GM12874 (cell line): ENCODE measurements at regions not wholly inside any gene's neighbourhood (a gene's known extent, or its start where the extent isn't known, plus 50 kb on each side); places are given as distances from the start of the nearest gene placed in this dataset.

Source experiments
- CTCF ChIP-seq: IDR thresholded peaks from 2 replicates; pipeline ENCODE4 v1.5.1; 2011; ENCODE audit warnings: low read depth, mild to moderate bottlenecking, control low read depth, low read length, moderate library complexity; ENCODE audit not compliant: insufficient read depth

GRCh38 chr14:58747181-58747580 lies 109.4 kb downstream of the DACT1 start:
- TF ChIP-seq CTCF, result no peak

DNA sequence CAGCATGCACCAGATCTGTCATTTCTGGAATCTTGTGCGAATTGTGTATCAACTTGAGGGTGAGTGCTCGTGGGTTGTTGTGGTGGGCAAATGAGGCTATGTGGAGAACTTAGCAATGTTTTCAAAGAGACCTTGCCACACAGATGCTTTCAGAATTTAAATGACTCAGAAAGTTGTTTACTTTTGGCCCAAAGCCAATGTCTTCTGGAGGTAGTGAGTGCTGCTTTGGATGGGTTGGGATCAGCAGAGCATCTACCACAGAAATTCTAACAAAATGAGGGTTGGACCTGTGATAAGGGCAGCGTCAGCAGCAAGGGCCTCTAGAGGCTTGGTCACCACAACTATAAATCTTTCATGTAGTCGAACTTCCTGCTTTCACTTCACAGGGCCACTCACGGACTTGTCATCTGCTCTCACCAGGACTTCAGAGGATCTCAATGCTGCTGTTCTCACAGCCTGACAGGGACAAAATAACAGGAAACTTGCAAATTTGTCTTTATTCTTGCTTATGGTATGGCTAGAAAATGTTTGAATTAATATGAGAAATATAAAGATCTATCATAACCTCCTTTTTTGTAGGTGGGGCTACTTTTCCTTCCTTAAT lies 111.4 kb downstream of the DACT1 start:
- TF ChIP-seq CTCF, result no peak

DNA sequence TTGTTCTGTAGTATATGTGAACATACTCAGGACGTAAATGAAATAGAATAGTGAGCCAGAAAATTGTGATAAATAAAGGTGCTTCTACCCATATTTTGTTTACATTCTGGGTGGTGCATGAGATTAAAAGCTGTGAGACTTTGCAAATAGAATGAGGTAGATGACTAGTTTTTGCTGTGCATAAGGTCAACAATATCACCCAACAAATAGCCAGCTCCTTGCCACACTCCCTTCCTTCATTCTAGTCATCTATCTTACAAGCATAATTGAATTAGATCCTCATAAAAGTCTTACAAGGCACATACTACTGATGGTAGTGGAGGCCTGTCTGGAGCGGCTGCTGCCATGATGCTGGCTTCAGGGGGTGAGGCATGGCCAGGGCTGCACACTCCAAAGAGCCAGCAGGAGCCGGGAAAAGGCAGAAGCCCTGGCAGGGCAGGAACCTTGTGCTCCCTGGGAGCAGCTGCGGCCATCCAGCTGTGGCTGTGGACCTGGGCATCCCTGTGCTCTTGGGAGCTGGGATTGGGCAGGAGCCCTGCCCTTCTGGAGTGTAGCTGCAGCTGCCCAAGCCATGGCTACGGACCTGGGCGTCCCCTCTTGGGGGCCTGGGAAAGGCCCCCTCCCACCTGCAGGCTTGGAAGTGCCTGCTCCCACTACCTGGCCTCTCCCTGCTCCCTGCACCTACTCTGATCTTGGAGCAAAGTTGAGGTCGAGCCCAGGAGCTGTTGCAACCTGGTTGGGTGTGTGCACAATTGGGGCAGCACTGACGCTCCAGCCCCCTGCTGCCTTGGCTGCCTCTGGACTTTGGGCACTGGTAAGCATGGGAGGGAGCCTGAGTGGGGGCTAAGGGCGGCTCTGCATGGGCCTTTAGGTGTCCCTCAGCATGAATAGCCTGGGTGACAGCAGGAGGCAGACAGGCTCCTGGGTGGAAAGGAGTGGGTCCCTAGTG lies 112.8 kb downstream of the DACT1 start:
- TF ChIP-seq CTCF, result no peak

DNA sequence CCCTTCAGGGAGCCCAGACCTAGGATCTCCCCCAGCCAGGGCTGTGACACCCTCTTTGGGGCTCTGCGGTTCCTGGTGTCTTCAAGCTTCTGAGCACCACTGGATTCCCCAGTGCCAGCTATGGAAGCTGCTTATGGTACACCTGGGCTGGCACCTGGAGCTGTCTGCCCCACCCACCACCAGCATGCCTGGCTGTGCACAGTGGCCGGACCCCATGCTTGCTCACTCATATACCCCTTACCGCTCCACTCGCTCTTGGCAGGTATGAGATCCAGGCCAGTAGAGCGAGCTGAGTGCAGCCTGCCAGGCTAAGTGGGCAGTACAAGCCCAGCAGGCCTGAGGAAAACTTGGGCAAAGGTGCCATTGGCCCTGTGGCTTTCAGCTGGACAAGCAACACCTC lies 114.0 kb downstream of the DACT1 start:
- no peak for TF ChIP-seq CTCF

GRCh38 chr14:58752289-58752688 lies 114.5 kb downstream of the DACT1 start:
- TF ChIP-seq CTCF, result no peak

DNA sequence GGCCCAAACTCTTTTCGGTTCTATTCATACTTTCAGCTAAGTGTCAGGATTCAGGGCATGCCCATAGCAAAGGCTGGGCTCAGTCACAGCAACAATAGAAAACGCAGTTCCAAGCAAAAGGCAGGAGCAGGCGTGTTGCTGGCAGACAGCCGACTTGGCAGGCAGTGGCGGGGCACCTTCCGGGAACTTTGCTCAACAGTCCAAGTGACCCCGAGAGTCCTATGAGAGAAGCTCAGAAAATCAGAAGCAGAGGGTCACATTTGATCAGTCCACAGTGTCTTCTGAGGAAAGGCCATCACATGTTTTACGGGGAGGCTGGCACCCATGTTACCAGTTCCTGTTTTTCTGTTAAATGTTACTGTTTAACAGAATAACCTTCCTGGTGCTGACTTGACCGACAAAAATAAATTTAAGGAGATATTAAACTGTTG lies 115.0 kb downstream of the DACT1 start:
- TF ChIP-seq CTCF, result no peak

GRCh38 chr14:58755031-58755925 lies 117.5 kb downstream of the DACT1 start:
- TF ChIP-seq CTCF, result no peak
